Ishikawa (cell line): ENCODE measurements at regions not wholly inside any gene's neighbourhood (a gene's known extent, or its start where the extent isn't known, plus 50 kb on each side); places are given as distances from the start of the nearest gene placed in this dataset.

Source experiments
- CEBPB ChIP-seq: IDR thresholded peaks from 2 replicates; pipeline ENCODE4 v1.6.1; 2012
- CREB1 ChIP-seq: IDR thresholded peaks from 2 replicates; pipeline ENCODE4 v1.6.1; 2012; ENCODE audit warnings: low read depth
- EGR1 ChIP-seq: IDR thresholded peaks from 2 replicates; pipeline ENCODE4 v1.6.1; 2012
- EP300 ChIP-seq: IDR thresholded peaks from 2 replicates; pipeline ENCODE4 v1.6.1; 2012; ENCODE audit warnings: borderline replicate concordance
- FOXM1 ChIP-seq: IDR thresholded peaks from 2 replicates; pipeline ENCODE4 v1.6.1; 2012; ENCODE audit warnings: low read depth, borderline replicate concordance
- MAX ChIP-seq: IDR thresholded peaks from 2 replicates; pipeline ENCODE4 v1.6.1; 2012
- NFIC ChIP-seq: IDR thresholded peaks from 2 replicates; pipeline ENCODE4 v1.6.1; 2012
- RAD21 ChIP-seq: IDR thresholded peaks from 2 replicates; pipeline ENCODE4 v1.6.1; 2012; ENCODE audit warnings: low read depth
- REST ChIP-seq: IDR thresholded peaks from 2 replicates; pipeline ENCODE4 v1.6.1; 2012; ENCODE audit warnings: low read depth, mild to moderate bottlenecking
- TAF1 ChIP-seq: IDR thresholded peaks from 2 replicates; pipeline ENCODE4 v1.6.1; 2012; ENCODE audit warnings: low read depth, mild to moderate bottlenecking
- TCF12 ChIP-seq: IDR thresholded peaks from 2 replicates; pipeline ENCODE4 v1.6.1; 2012; ENCODE audit warnings: low read depth
- TEAD4 ChIP-seq: IDR thresholded peaks from 2 replicates; pipeline ENCODE4 v1.6.1; 2012
- USF1 ChIP-seq: IDR thresholded peaks from 2 replicates; pipeline ENCODE4 v1.6.1; 2012
- YY1 ChIP-seq: IDR thresholded peaks from 2 replicates; pipeline ENCODE4 v1.6.1; 2012; ENCODE audit warnings: low read depth
- ZBTB7A ChIP-seq: IDR thresholded peaks from 2 replicates; pipeline ENCODE4 v1.6.1; 2012; ENCODE audit warnings: low read depth

DNA sequence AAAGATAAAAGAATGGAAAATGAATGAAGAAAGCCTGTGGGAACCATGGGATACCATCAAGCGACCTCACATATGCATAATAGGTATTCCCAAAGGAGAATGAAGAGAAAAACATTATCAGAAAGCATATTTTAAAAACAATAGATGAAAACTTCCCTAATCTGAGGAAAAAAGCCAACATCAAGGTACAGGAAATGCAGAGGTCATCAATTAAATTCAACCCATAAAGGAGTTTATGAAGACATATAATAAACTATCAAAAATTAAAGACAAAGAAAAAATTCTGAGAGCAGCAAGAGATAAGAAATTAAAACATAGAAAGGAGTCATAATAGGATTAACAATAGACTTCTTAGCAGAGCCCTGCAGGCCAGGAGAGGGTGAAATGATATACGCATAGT is 397.5 kb downstream of the GPM6A start:
- TF ChIP-seq MAX (no peak), NFIC (no peak), ZBTB7A (no peak), TCF12 (no peak), TAF1 (no peak), YY1 (no peak), TEAD4 (no peak), EGR1 (no peak), EP300 (no peak)

DNA sequence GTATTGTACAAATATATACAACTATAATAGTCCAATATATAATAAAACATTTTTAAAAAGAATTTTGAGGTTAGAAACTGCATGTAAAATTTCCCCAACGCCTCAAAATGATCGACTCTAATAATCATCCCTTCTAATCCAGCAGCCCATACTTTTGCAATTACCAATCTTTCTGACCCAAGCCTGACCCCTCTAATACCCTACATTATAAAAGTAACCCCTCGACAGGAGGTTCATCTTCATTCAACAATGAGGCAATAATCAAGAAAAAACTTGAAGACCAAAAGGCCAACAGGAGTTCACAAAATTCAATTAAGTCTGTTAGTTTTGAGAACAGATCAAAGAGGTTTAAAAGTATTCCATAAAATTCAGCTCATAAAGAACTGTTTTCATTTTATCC is 393.5 kb downstream of the GPM6A start:
- TF ChIP-seq CEBPB (no peak), ZBTB7A (no peak), TCF12 (no peak), YY1 (no peak)

DNA sequence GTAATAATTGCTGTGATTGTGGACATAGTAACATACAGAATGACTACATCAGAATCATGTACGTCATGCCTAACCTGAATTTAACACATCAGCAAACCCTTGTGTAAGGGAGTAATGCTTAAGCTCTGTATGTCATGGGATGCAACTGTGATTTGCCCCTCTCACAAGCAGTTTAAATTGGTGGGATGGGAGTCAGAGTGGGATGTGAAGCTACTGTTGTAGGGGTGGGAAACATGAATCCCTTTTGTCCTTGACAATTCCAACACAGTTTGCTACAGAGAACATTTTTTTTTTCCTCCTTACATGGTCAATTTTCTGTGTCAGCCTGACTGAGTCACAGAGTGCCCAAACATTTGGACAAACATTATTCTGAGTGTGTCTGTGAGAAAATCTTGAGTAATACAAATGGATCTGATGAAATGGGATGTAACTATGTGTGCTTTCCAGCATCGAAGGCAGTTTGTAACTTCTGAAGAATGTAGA is 392.8 kb downstream of the GPM6A start:
- TF ChIP-seq CEBPB = no peak
- no peak for TF ChIP-seq FOXM1
- no peak for TF ChIP-seq YY1
- TF ChIP-seq MAX = no peak
- TF ChIP-seq TCF12 = no peak
- TF ChIP-seq TAF1 = no peak
- no peak for TF ChIP-seq ZBTB7A
- TF ChIP-seq RAD21 = no peak
- no peak for TF ChIP-seq TEAD4
- no peak for TF ChIP-seq EP300
- TF ChIP-seq REST = no peak
- no peak for TF ChIP-seq USF1
- no peak for TF ChIP-seq CREB1
- TF ChIP-seq EGR1 = no peak
- TF ChIP-seq NFIC = no peak

DNA sequence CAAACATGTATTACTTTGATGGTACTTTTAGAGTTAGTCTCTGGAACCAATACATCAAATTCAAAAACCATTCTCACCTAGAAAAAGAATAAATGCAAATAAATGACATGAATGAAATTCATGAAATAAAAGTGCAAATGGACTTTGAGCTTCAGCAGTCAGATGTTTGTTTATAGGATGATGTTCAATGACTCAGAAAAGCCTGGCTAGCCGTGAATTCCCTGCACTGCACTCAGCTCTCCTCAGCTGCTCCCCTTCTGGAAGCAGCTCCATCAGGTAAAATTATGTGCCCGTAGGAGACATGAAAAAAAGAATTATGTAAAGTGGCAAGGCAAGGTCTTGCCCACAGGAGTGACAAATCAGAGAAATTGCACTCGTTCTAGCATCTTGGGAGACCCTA is 390.6 kb downstream of the GPM6A start:
- no peak for TF ChIP-seq MAX
- no peak for TF ChIP-seq TAF1
- no peak for TF ChIP-seq CREB1
- TF ChIP-seq TCF12 = no peak
- TF ChIP-seq REST = no peak
- TF ChIP-seq USF1 = no peak
- TF ChIP-seq CEBPB = no peak
- no peak for TF ChIP-seq NFIC
- TF ChIP-seq TEAD4 = no peak

DNA sequence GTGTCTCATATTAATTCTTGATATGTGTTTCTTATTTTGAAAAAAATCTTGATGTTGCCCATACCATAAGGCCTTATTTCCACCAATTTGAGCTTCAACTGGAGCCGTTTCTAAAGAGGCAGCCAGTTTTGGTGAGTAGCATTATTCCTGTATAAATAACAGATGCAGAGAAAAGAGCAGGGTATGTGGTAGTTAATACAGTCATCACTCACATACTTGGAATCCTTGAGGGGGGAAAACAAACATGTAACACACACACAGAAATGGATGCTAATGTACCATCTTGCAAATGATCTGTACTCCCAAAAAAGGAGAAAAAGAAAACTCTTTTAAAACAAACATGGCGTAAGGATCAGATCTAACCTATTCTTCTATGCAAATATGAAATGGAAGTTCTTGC is 389.7 kb downstream of the GPM6A start:
- TF ChIP-seq FOXM1 (no peak), EGR1 (no peak), CEBPB (no peak), USF1 (no peak), TCF12 (no peak), EP300 (no peak), REST (no peak), RAD21 (no peak), MAX (no peak), CREB1 (no peak), YY1 (no peak), TAF1 (no peak), ZBTB7A (no peak), NFIC (no peak), TEAD4 (no peak)
